HG02610 (cell line): ENCODE measurements at regions not wholly inside any gene's neighbourhood (a gene's known extent, or its start where the extent isn't known, plus 50 kb on each side); places are given as distances from the start of the nearest gene placed in this dataset.

Source experiments
- ATAC-seq: cut with Tn5 transposase; IDR thresholded peaks from one replicate; pipeline ENCODE4 v1.9.1; 2021; ENCODE audit warnings: mild to moderate bottlenecking, moderate library complexity; ENCODE audit not compliant: unreplicated experiment

DNA sequence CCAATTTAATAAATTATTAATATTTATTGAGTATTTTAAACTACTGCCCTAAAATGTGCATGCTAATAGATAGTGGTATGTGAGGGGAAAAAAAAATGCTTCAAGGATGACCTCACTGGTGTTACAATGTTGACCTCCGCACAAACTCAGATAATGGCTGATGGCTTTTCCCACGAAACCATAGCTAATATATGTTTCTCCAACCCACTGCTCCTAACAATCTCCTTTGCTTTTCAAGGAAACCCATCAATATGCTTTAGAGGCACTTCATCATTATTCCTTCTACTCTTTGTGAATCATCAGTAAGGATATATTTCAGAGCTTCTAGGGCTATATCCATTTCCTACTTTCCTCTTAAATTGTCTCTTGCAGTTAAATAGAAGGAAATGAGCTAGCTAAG lies 1752.0 kb upstream of the TENM3 start:
- ATAC-seq, result no peak

GRCh38 chr4:180493299-180493698 lies 1749.9 kb upstream of the TENM3 start:
- no peak for ATAC-seq

DNA sequence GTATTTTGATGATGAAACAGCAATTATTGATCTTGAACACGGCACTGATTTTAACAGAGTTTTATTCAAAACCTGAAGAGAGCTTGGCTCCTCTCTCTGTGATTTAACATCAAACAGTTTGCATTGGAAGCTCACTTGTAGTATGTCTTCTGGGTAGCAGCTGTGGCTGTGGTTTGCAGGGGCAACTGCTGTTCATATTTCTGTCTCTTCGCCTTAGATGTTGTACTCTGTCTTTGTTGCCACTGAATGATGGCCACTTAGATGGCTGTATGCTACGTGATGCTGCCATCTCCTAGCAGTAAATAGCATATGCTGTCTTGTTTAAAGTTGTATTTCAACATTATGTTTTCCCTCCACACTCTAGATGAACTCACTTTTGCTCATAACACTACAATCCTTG lies 1743.0 kb upstream of the TENM3 start:
- ATAC-seq, result no peak

DNA sequence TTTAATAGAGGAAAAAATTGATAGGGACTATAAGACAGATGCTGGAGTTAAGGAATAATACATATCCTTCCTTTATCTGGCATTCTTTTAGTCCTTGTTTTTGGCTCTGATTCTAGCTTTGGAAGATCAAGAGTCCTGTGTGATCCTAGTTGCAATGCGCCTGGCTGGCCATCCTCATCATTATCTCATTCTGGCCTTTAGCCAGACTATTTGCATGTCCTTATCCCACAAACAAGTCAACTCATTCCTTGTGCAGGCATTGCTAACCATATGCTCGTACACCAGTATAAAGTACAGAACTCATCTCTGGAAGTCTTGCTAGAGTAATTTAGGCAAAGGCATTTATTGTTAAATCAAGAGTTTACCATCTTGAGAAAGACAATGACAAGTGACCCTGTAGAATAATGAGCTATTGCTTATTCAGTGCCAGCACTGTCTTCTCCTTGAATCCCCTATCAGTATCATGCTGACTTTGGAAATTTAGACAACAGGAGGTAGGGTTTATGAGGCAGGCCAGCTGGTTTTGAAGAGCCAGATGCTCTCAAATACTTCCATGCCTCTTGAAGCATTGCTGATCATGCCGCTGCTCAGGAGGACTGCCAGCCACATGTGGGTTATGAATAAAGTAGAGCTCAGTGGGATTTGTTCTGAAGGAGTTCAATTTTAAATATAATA lies 1730.3 kb upstream of the TENM3 start:
- no peak for ATAC-seq

DNA sequence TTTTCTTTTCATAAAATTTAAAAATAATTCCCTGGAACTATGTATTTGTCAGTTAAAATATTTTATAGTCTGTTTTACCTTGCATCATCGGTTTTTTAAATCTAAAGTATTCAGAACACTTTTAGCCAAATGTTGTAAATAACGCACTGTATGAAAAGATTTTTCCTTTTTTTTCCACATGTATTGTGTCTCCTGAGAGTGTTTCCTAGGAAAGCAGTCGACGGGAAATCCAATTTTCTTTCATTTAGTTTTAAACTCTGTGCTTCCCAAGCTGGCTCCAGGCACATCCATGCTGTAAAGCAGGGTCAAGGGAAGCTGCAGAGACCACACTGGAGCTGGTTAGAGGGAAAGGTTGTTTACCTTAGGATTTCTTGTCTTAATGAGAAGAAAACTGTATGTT lies 1724.3 kb upstream of the TENM3 start:
- ATAC-seq, result no peak

- ATAC-seq, result no peak
These were observed 1722.0 kb upstream of the TENM3 start for GRCh38 chr4:180521181-180521580.

- ATAC-seq, result no peak
These were observed 1717.6 kb upstream of the TENM3 start for GRCh38 chr4:180525523-180526077.

DNA sequence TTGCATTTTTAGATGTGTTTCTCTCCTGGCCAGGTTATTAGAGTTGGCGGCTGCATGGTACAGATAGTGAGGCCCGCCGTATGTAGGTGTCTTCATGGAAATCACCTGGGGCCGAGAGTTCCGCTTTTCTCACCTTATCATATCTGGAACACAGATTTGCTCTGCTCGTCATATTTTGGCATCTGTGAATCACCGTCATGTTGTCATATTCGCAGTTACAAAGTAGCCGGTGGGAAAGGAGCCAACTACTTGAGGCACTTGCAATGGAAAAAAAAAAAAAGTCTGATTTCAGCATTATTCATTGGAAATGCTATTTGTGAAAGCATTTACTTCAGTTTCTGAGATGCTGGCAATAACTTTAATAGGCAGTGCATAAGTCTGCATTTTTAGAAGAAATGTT lies 1715.2 kb upstream of the TENM3 start:
- no peak for ATAC-seq

DNA sequence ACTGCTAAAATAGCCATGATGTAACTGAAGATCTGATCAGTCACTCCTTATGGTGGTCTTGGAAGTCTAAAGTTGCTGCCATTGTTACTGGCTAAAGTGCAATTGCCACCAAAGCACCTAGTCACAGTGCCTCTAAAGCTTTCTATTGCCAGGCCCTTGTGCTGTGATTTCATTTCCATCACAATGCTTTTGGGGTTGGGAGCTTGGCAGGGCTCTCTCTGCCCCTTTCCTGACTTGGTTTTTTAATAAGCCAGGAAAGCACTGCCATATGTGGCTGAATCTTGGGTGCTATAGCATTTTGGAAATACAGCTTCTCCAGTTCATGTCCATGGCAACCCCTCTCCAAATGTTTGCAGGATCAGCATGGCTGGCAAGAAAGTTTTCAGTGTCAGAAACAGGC lies 1712.4 kb upstream of the TENM3 start:
- no peak for ATAC-seq

- no peak for ATAC-seq
These were observed 1710.5 kb upstream of the TENM3 start for GRCh38 chr4:180532691-180533090.

DNA sequence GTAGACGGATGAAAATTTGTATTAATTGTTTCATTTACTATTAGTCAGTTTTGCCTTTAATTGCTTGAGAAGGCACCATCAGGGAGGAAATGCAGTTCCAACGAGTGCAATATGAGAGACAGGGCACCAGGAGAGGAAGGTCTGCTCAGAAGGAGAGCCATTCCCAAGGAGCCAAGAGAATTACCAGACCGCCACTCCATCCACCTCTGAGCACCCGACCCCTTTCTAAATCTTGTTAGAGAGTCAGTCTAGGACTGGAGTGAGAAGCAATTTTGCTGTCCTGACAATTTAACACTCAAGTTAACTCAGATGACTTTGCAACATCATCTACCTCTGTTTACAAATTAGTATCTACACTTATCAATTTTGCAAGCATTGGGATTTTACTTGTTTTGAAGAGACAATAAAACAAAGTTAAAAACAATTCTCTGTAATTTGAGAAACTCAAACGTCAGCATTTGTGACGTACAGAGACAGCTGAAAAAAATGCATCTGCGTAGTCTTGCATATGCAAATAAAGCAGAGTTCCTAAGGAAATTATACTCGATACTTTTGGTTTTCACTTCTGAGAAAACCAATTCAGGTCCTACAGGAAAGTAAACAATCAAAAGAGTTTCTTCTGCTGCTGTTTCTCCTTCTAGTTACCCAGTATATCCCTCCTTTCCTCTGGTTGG lies 1704.7 kb upstream of the TENM3 start:
- ATAC-seq, result no peak

- no peak for ATAC-seq
These were observed 1703.9 kb upstream of the TENM3 start for GRCh38 chr4:180539284-180539683.

DNA sequence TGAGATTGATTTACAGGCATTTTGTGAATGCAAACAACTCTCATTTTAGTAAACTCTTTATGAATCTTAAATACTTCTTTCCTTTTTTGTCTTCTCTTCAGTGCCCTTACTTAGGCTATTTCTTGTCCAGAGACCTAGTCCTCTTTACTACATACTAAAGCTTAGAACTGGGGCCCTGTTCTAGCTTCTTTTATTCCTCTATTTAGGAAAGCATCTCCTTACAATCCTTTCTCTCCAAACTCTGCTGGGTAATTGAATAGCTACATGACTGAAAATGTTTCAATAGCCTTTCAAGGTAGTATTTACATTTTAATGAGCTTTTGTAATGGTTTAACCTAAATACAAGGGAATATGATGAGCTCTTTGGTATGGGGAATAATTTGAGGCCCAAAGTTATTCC lies 1701.5 kb upstream of the TENM3 start:
- no peak for ATAC-seq

DNA sequence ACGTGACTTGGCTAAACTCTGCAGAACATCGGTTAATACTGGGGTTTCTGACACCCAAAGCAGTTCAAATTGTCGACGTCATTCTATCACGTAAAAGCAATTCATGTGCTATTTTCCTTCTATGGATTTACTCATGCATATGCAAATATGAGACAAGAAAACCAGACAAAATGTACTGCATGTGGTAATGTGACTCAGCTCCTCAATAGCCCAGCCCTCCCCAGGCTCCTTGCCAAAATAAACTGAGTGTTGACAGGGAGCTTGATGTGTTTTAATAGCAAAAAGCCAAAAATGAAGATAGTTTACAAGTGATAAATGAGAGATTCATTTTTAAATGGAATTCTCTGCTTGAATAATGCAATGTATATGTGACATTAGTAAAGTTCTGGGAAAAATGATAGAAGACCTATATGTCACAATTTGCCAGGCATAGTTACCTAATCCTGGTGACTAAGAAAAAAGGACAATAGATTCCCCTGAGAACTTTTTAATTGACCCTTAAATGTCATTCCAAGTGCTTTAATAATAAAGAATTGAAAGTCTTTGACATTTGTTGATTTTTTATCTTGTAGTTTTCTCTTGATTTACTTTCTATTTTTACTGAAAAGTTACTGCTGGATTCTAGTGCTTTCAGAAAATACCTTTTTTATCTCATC lies 1700.6 kb upstream of the TENM3 start:
- no peak for ATAC-seq

- no peak for ATAC-seq
These were observed 1693.1 kb upstream of the TENM3 start for GRCh38 chr4:180550106-180550505.

DNA sequence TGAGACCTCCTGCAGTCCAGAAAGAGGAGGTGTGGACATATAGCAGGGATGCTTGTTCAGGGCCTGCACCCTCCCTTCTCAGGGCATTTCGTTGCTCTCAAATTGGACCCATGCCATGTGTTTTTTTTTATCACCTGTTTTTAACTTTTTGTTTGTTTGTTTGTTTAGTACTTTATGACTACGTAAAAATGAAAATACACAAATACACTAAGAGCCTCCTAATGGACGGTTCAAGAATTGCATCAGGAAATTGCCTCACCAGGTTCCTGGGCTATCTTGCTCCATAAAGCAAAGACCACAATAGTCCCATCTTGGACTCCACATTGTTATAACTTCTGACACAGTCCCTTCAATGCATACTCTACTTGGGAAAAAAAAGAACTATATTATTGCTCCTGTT lies 1685.9 kb upstream of the TENM3 start:
- peak; percentile 69 for ATAC-seq

- no peak for ATAC-seq
These were observed 1685.3 kb upstream of the TENM3 start for GRCh38 chr4:180557950-180558349.

GRCh38 chr4:180558427-180558826 lies 1684.8 kb upstream of the TENM3 start:
- ATAC-seq, result no peak

- no peak for ATAC-seq
These were observed 1682.3 kb upstream of the TENM3 start for GRCh38 chr4:180560896-180561295.

GRCh38 chr4:180564026-180564425 lies 1679.2 kb upstream of the TENM3 start:
- no peak for ATAC-seq

DNA sequence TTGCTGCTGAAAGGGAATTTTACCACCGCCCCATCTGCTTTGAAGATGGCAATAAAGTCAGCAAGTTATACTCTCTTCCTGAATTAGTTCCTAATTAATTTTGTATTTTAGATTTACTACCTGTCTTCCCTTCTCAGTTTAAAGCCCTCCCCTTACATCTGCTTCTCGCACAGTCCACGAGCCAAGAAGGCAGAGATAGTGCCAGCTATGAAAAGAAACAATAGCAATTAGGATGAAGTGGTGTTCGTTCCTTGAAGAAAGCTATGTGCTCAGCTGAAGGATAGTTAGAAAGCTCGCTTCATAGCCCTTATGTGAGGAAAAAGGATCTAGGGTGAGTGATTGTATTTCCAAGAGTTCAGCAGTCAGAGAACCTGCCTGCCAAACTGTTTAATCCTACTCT lies 1678.8 kb upstream of the TENM3 start:
- no peak for ATAC-seq

- no peak for ATAC-seq
These were observed 1677.3 kb upstream of the TENM3 start for GRCh38 chr4:180565856-180566431.
